DOHH2 (cell line): ENCODE measurements at regions not wholly inside any gene's neighbourhood (a gene's known extent, or its start where the extent isn't known, plus 50 kb on each side); places are given as distances from the start of the nearest gene placed in this dataset.

ENCODE experiments used
- CTCF ChIP-seq: fragments of 200-600 bp; sonication (generic); IDR thresholded peaks from one replicate; pipeline ENCODE4 v1.5.1; 2014; ENCODE audit warnings: antibody characterized with exemption, mild to moderate bottlenecking, low read depth, low read length; ENCODE audit not compliant: poor library complexity, severe bottlenecking
- EZH2phosphoT487 ChIP-seq: fragments of 200-600 bp; sonication (generic); IDR thresholded peaks from 2 replicates; pipeline ENCODE4 v1.6.1; 2017; ENCODE audit warnings: borderline replicate concordance, mild to moderate bottlenecking, antibody characterized with exemption, low read length, moderate library complexity, mixed read lengths

- TF ChIP-seq CTCF, result no peak
- no peak for TF ChIP-seq EZH2phosphoT487
Measured at GRCh38 chr18:61086657-61087056, 246.6 kb upstream of the CDH20 start.
